HepG2 (cell line): ENCODE measurements at regions not wholly inside any gene's neighbourhood (a gene's known extent, or its start where the extent isn't known, plus 50 kb on each side); places are given as distances from the start of the nearest gene placed in this dataset.

Source experiments
- ATAC-seq: fragments of 200-7000 bp; cut with Tn5 transposase; 3 replicates; pipeline ENCODE4 v1.9.1; 2020; ENCODE audit warnings: mild to moderate bottlenecking, moderate library complexity
- BruUV-seq: library from RNA; stranded (reverse); fragments of 400-500 nt; replicated peaks from 2 replicates; lab custom pipeline; 2021; lab: Mats Ljungman, UMichigan
- CTCF ChIA-PET: fragments of 300-600 bp; formaldehyde crosslinking; extraction: SDS; loops from one replicate; lab custom pipeline; 2021; ENCODE audit warnings: low total read pairs, inconsistent platforms, low intra/inter-chr PET ratio; lab: Yijun Ruan, JAX
- POLR2A ChIA-PET: fragments of 350-600 bp; sonication (Branson Sonifier 250); formaldehyde crosslinking; loops from one replicate; lab custom pipeline; 2020; ENCODE audit warnings: antibody characterized with exemption, inconsistent platforms; lab: Yijun Ruan, JAX
- DNase-seq: peaks from one replicate; pipeline ENCODE4 v3.0.0-alpha.2; 2015; ENCODE audit warnings: low spot score
- FAIRE-seq: peaks from 3 replicates; lab custom pipeline; 2011; peaks lifted over from hg19 to GRCh38; lab: Jason Lieb, UNC
- H2AFZ ChIP-seq: one replicate; pipeline ENCODE4 v1.6.1; 2011; ENCODE audit warnings: low read length, inconsistent platforms
- H3K27ac ChIP-seq: fragments of 300-600 bp; 3 replicates; pipeline ENCODE4 v1.8.0; 2011; ENCODE audit warnings: mixed run types, mild to moderate bottlenecking, mixed read lengths, low read length, inconsistent platforms; ENCODE audit not compliant: insufficient read depth; ENCODE audit errors: extremely low read length
- H3K27me3 ChIP-seq, 2 experiments: fragments of 200-600 bp in 1 of 2; 2 replicates in 1 of 2; 3 replicates in 1 of 2; pipeline versions ENCODE4 v1.6.0 to v1.8.0; 2011; ENCODE audit warnings: low read length in 2 of 2, mild to moderate bottlenecking in 2 of 2, moderate library complexity in 2 of 2, inconsistent platforms in 1 of 2; ENCODE audit not compliant: insufficient read depth in 2 of 2, control insufficient read depth in 1 of 2
- H3K36me3 ChIP-seq, 2 experiments: fragments of 200-600 bp in 1 of 2; replicated peaks in 1 of 2; 2 replicates in 1 of 2; 3 replicates in 1 of 2; pipeline versions ENCODE4 v1.5.1 to v1.8.0; 2011; ENCODE audit warnings: low read length in 2 of 2, inconsistent platforms in 1 of 2; ENCODE audit not compliant: insufficient read depth in 2 of 2, control insufficient read depth in 1 of 2
- H3K4me1 ChIP-seq: 2 replicates; pipeline ENCODE4 v1.5.1; 2012; ENCODE audit warnings: low read length, inconsistent platforms; ENCODE audit not compliant: insufficient read depth
- H3K4me2 ChIP-seq: 2 replicates; pipeline ENCODE4 v1.6.0; 2011; ENCODE audit warnings: low read depth, low read length, inconsistent platforms
- H3K4me3 ChIP-seq, 3 experiments: fragments of 200-600 bp in 1 of 3; sonication (generic), shearing (Covaris generic) in 1 of 3; replicated peaks in 1 of 3; 2 replicates each; pipeline ENCODE4 v1.5.1; 2011 to 2016; ENCODE audit warnings: low read length in 3 of 3, inconsistent platforms in 2 of 3, low read depth in 2 of 3, mild to moderate bottlenecking in 2 of 3, control low read depth in 1 of 3, mixed read lengths in 1 of 3; ENCODE audit not compliant: insufficient read depth in 1 of 3
- H3K79me2 ChIP-seq: one replicate; pipeline ENCODE4 v1.6.1; 2011; ENCODE audit warnings: low read length, inconsistent platforms; ENCODE audit not compliant: insufficient read depth
- H3K9ac ChIP-seq: 2 replicates; pipeline ENCODE4 v1.6.0; 2011; ENCODE audit warnings: mild to moderate bottlenecking, low read depth, low read length, inconsistent platforms; ENCODE audit not compliant: insufficient read depth
- H3K9me3 ChIP-seq: 2 replicates; pipeline ENCODE4 v1.5.1; 2012; ENCODE audit warnings: mild to moderate bottlenecking, low read length
- H4K20me1 ChIP-seq: 2 replicates; pipeline ENCODE4 v1.6.0; 2011; ENCODE audit warnings: inconsistent platforms, mild to moderate bottlenecking, low read length, moderate library complexity; ENCODE audit not compliant: insufficient read depth
- MATR3 ChIP-seq: sonication (generic); formaldehyde crosslinking; IDR thresholded peaks from 2 replicates; pipeline ENCODE4 v1.4.0; 2020; ENCODE audit warnings: missing genetic modification reagents
- NR2F1 ChIP-seq, 2 experiments: fragments of 450-650 bp in 1 of 2; formaldehyde crosslinking in 1 of 2; IDR thresholded peaks; 2 replicates each; pipeline versions ENCODE4 v1.5.0 to v1.6.1; 2016 to 2020; ENCODE audit warnings: mild to moderate bottlenecking in 1 of 2, missing compliant biosample characterization in 1 of 2, missing genetic modification reagents in 1 of 2, moderate library complexity in 1 of 2
- POLR2G ChIP-seq: fragments of 200-400 bp; formaldehyde crosslinking; IDR thresholded peaks from 2 replicates; pipeline ENCODE4 v1.6.1; 2018; ENCODE audit warnings: mild to moderate bottlenecking, low read depth, low read length, moderate library complexity
- SALL2 ChIP-seq: sonication (generic); formaldehyde crosslinking; IDR thresholded peaks from 2 replicates; pipeline ENCODE4 v1.8.1; 2023; ENCODE audit warnings: mild to moderate bottlenecking, missing genetic modification reagents, inconsistent platforms
- SNAPC2 ChIP-seq: sonication (generic); formaldehyde crosslinking; IDR thresholded peaks from 2 replicates; pipeline ENCODE4 v1.8.1; 2022; ENCODE audit warnings: mild to moderate bottlenecking, missing genetic modification reagents
- SP2 ChIP-seq: sonication (generic); formaldehyde crosslinking; IDR thresholded peaks from 2 replicates; pipeline ENCODE4 v1.5.1; 2020; ENCODE audit warnings: mild to moderate bottlenecking, missing genetic modification reagents
- TERF1 ChIP-seq: sonication (generic); formaldehyde crosslinking; IDR thresholded peaks from 2 replicates; pipeline ENCODE4 v1.8.0; 2022; ENCODE audit warnings: mild to moderate bottlenecking, missing genetic modification reagents, moderate library complexity
- ZBTB1 ChIP-seq: sonication (generic); formaldehyde crosslinking; IDR thresholded peaks from 2 replicates; pipeline ENCODE4 v1.4.0; 2020; ENCODE audit warnings: missing genetic modification reagents, borderline replicate concordance
- ZNF33B ChIP-seq: sonication (generic); formaldehyde crosslinking; IDR thresholded peaks from 2 replicates; pipeline ENCODE4 v1.5.1; 2020; ENCODE audit warnings: mild to moderate bottlenecking, missing genetic modification reagents
- ZNF776 ChIP-seq: sonication (generic); formaldehyde crosslinking; IDR thresholded peaks from 2 replicates; pipeline ENCODE4 v1.4.0; 2020; ENCODE audit warnings: mild to moderate bottlenecking, missing genetic modification reagents
- WGBS: methylation state at CpG from one replicate; pipeline ENCODE4 v1.1.6; 2017; ENCODE audit warnings: low lambda C conversion rate; 5-methylcytosine and 5-hydroxymethylcytosine counted together
- in situ Hi-C: cut with HindIII; loops from 2 replicates; pipeline ENCODE4 v1.10.0; 2017; ENCODE audit warnings: low pct_unique_long_range_greater_than_20kb; ENCODE audit not compliant: extremely low pct_ligation_motif_present
- intact Hi-C: fragments of 100-400 bp; cut with micrococcal nuclease; formaldehyde crosslinking; loops from one replicate; pipeline ENCODE4 v1.10.0; 2022; ENCODE audit not compliant: unreplicated experiment
- TF ChIP-seq, protein P1 (sequence below): sonication (generic); formaldehyde crosslinking; IDR thresholded peaks from 2 replicates; pipeline ENCODE4 v1.4.0; 2020; ENCODE audit warnings: mild to moderate bottlenecking, low read depth, missing genetic modification reagents

DNA sequence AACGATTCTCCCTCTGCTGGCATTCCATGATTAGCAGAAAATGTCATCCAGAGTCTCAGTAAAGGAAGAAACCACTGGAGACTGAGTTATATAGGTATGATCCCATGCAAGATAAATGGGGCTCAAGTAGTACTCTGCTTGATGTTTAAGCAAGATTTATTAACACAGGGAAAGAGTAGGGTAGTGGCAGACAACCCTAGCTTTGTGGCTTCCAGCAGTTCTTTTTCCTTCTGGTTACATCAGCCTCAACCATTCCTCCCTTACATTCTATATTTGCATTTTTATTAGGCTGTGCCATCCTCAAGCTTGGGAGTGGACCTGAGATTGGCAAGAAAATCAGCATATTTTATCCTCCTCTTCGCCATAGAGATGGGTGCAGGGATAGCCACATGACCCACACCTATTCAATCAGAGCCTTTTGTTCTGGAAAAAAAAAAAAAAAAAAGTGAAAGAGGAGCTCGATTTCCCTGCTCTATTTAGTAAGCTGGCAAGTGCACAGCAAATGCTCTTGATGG is 402.1 kb downstream of the ZNF536 start:
- Histone ChIP-seq H3K79me2 (no peaks in the 10 kb centered on the region), H2AFZ (no peak overlapping the region), H3K4me1 (no peaks in the 10 kb centered on the region), H3K9me3 (peaks cover 45% of the 10 kb centered on the region)
- DNase-seq, result no peak
- TF ChIP-seq POLR2G (no peak), SNAPC2 (CRISPR knock-in tag) (no peak), TERF1 (no peak), ZBTB1 (CRISPR knock-in tag) (no peak), MATR3 (no peak), NR2F1 (CRISPR knock-in tag; IDR thresholded peaks at IDR 0.05) (no peak), SALL2 (CRISPR knock-in tag) (no peak), ZNF33B (no peak), ZNF776 (CRISPR knock-in tag) (no peak), SP2 (no peak)
- TF ChIP-seq, protein P1, sequence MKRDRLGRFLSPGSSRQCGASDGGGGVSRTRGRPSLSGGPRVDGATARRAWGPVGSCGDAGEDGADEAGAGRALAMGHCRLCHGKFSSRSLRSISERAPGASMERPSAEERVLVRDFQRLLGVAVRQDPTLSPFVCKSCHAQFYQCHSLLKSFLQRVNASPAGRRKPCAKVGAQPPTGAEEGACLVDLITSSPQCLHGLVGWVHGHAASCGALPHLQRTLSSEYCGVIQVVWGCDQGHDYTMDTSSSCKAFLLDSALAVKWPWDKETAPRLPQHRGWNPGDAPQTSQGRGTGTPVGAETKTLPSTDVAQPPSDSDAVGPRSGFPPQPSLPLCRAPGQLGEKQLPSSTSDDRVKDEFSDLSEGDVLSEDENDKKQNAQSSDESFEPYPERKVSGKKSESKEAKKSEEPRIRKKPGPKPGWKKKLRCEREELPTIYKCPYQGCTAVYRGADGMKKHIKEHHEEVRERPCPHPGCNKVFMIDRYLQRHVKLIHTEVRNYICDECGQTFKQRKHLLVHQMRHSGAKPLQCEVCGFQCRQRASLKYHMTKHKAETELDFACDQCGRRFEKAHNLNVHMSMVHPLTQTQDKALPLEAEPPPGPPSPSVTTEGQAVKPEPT (CRISPR knock-in tag), result no peak
- TF ChIP-seq, all 625 proteins: peak for 0
- CTCF ChIA-PET, result no interaction called here
- no peaks in the 10 kb centered on the region for H4K20me1 ChIP-seq
- no peak overlapping the region for H3K27ac ChIP-seq
- WGBS, result under 1% methylated on average over 3 of the region's 3 CpGs
- no peaks in the 10 kb centered on the region for H3K27me3 ChIP-seq
- BruUV-seq, result no TSS peak
- no peak overlapping the region for H3K4me2 ChIP-seq
- no peak overlapping the region for H3K9ac ChIP-seq
- FAIRE-seq (no peak), ATAC-seq (no peak)
- intact Hi-C loops (no loop called here), in situ Hi-C loops (no loop called here)
- POLR2A ChIA-PET, result no interaction called here
- no peaks in the 10 kb centered on the region for H3K36me3 ChIP-seq
- H3K4me3 ChIP-seq, result no peak overlapping the region
